AG09319 (cell line): ENCODE measurements at regions not wholly inside any gene's neighbourhood (a gene's known extent, or its start where the extent isn't known, plus 50 kb on each side); places are given as distances from the start of the nearest gene placed in this dataset.
"Not testable (repeated sequence)": the region's sequence is repeated elsewhere in the genome, so short reads cannot be mapped to it uniquely, and the experiment has no call there.

Experiments
- DNase-seq: peaks from one replicate; pipeline ENCODE4 v3.0.0-alpha.2; 2010; ENCODE audit warnings: low read depth; ENCODE audit errors: extremely low read depth
- CTCF ChIP-seq: IDR thresholded peaks from 2 replicates; pipeline ENCODE4 v1.5.1; 2011; ENCODE audit warnings: low read depth, mild to moderate bottlenecking, inconsistent platforms, low read length, moderate library complexity

- TF ChIP-seq CTCF = no peak
- DNase-seq = no peak
Measured at GRCh38 chr5:61231813-61232212, 69.5 kb upstream of the SMIM15 start.

- DNase-seq = no peak
- TF ChIP-seq CTCF = no peak
Measured at GRCh38 chr5:61232490-61233050, 70.3 kb upstream of the SMIM15 start.

- no peak for DNase-seq
- no peak for TF ChIP-seq CTCF
Measured at GRCh38 chr5:61234019-61234418, 71.8 kb upstream of the SMIM15 start.

GRCh38 chr5:61236715-61237114 is 74.4 kb upstream of the SMIM15 start:
- DNase-seq = not testable (repeated sequence)

- DNase-seq = no peak
- TF ChIP-seq CTCF = no peak
Measured at GRCh38 chr5:61245486-61245885, 83.2 kb upstream of the SMIM15 start.

GRCh38 chr5:61245936-61246335 is 83.7 kb upstream of the SMIM15 start:
- no peak for DNase-seq
- TF ChIP-seq CTCF = no peak

- no peak for TF ChIP-seq CTCF
- DNase-seq = no peak
Measured at GRCh38 chr5:61246768-61247307, 84.6 kb upstream of the SMIM15 start.
